Omental fat pad (tissue), 3 donors: ENCODE measurements at regions not wholly inside any gene's neighbourhood (a gene's known extent, or its start where the extent isn't known, plus 50 kb on each side); places are given as distances from the start of the nearest gene placed in this dataset.
"Not testable (repeated sequence)": the region's sequence is repeated elsewhere in the genome, so short reads cannot be mapped to it uniquely, and the experiment has no call there.

Experiments
- ATAC-seq: fragments of 150-250 bp; one replicate; pipeline ENCODE4 v1.9.1; 2016; ENCODE audit warnings: mild to moderate bottlenecking, moderate library complexity; ENCODE audit not compliant: low FRiP score
- DNase-seq: peaks from one replicate; pipeline ENCODE4 v3.0.0-alpha.2; 2019; ENCODE audit warnings: low spot score
- TF ChIP-seq, protein P1 (sequence below), 3 donors: fragments of 450-650 bp; IDR thresholded peaks; one replicate each; pipeline ENCODE4 v1.5.1; 2016 to 2017; ENCODE audit warnings: antibody characterized with exemption in 3 of 3, mild to moderate bottlenecking in 3 of 3, moderate library complexity in 2 of 3

GRCh38 chr3:11739706-11740105 lies 96.0 kb upstream of the VGLL4 start:
- DNase-seq: no peak
- TF ChIP-seq, protein P1, sequence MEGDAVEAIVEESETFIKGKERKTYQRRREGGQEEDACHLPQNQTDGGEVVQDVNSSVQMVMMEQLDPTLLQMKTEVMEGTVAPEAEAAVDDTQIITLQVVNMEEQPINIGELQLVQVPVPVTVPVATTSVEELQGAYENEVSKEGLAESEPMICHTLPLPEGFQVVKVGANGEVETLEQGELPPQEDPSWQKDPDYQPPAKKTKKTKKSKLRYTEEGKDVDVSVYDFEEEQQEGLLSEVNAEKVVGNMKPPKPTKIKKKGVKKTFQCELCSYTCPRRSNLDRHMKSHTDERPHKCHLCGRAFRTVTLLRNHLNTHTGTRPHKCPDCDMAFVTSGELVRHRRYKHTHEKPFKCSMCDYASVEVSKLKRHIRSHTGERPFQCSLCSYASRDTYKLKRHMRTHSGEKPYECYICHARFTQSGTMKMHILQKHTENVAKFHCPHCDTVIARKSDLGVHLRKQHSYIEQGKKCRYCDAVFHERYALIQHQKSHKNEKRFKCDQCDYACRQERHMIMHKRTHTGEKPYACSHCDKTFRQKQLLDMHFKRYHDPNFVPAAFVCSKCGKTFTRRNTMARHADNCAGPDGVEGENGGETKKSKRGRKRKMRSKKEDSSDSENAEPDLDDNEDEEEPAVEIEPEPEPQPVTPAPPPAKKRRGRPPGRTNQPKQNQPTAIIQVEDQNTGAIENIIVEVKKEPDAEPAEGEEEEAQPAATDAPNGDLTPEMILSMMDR (IDR thresholded peaks at IDR 0.05): no peak
- ATAC-seq: no peak

GRCh38 chr3:11739123-11739522 lies 95.4 kb upstream of the VGLL4 start:
- DNase-seq: no peak
- TF ChIP-seq, protein P1 (IDR thresholded peaks at IDR 0.05): no peak
- ATAC-seq: no peak

DNA sequence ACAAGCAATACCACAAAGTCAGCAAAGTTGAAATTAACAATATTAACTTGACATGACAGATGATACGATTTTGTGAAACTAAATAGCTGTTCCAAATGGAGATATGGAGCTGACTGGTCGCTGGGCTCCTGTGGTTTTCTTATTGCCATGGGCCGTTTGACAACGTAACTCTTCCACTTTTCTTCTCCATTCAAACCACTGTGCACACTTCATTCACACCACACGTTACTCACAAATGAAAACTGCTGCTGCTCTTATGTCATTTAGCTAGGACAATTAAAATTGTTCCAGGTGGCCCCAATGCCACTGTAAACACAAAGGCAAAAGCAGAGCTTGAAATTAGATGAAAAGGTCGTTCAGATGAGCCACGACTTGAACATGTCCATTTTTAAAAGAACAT lies 94.0 kb upstream of the VGLL4 start:
- no peak for ATAC-seq
- TF ChIP-seq, protein P1 (IDR thresholded peaks at IDR 0.05): no peak
- DNase-seq: no peak

- ATAC-seq: no peak
- TF ChIP-seq, protein P1 (IDR thresholded peaks at IDR 0.05): no peak
- no peak for DNase-seq
These were observed 92.6 kb upstream of the VGLL4 start for GRCh38 chr3:11736136-11736833.

- DNase-seq: no peak
- TF ChIP-seq, protein P1 (IDR thresholded peaks at IDR 0.05): no peak
- ATAC-seq: no peak
These were observed 91.9 kb upstream of the VGLL4 start for GRCh38 chr3:11735638-11736037.

DNA sequence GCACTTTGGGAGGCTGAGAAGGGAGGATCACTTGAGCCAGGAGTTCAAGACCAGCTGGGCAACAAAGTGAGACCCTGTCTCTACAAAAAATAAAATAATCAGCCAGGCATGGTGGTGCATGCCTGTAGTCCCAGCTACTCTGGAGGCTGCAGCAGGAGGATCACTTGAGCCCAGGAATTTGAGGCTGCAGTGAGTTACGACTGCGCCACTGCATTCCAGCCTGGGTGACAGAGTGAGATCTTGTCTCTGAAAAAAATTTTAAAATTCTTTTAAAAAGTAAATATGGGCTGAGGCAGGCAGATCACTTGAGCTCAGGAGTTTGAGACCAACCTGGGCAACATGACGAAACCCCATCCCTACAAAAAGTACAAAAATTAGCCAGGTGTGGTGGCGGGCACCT lies 91.4 kb upstream of the VGLL4 start:
- DNase-seq, ATAC-seq: not testable (repeated sequence)

GRCh38 chr3:11733914-11734313 lies 90.2 kb upstream of the VGLL4 start:
- ATAC-seq: no peak
- DNase-seq: no peak
- TF ChIP-seq, protein P1 (IDR thresholded peaks at IDR 0.05): no peak
